HK-2 (cell line): ENCODE measurements at regions not wholly inside any gene's neighbourhood (a gene's known extent, or its start where the extent isn't known, plus 50 kb on each side); places are given as distances from the start of the nearest gene placed in this dataset.
"Not testable (repeated sequence)": the region's sequence is repeated elsewhere in the genome, so short reads cannot be mapped to it uniquely, and the experiment has no call there.

Experiments
- DNase-seq: peaks from one replicate; pipeline ENCODE4 v3.0.0-alpha.2; 2018; ENCODE audit not compliant: unreplicated experiment

DNA sequence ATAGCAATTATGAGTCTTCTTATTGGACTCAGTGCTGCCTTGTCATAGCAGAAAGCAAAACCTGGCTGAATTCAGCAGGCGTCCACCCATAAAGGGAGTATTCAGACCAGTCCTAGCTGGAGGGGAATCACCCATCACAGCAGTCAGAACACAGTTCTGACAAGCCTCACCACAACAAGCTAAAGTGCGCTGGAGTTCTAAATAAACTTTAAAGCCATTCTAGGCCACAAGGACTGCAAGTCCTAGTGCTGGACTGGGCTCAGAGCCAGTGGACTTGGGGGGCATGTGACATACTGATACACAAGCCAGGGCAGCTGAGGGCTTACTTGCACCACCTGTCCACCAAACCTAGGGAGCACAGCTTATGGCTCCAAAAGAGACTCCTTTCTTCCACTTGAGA is 115.3 kb upstream of the PCSK5 start:
- DNase-seq, result no peak

DNA sequence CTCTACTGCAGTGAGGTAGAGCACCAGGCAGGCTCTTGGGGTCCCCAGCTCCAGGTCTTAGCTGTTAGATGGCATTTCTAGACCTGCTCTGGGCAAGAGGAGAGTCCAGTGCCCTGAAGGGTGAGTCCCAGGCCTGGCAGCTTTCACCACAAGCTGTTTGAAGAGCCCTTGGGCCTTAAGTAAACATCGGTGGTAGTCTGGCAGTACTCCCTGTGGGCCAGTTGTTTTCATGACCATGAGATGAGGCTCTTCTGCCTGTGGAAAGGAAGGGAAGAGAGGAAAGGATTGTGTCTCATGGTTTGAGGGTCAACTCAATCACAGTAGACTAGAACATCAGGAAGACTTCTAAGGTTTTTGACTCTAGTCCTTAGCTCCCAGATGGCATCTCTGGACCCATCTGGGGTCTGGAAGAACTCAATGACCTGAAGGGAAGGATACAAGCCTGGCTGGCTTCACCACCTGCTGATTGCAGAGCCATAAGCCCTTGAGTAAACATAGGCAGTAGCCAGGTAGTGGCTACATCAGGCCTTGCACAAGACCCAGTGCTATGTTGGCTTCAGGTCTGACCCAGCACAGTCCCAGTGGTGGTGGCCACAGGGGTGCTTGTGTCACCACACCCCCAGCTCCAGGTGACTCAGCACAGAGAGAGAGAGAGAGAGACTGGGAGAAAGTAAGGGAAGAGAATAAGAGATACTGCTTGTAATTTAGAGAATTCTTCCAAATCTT is 114.3 kb upstream of the PCSK5 start:
- DNase-seq, result no peak

DNA sequence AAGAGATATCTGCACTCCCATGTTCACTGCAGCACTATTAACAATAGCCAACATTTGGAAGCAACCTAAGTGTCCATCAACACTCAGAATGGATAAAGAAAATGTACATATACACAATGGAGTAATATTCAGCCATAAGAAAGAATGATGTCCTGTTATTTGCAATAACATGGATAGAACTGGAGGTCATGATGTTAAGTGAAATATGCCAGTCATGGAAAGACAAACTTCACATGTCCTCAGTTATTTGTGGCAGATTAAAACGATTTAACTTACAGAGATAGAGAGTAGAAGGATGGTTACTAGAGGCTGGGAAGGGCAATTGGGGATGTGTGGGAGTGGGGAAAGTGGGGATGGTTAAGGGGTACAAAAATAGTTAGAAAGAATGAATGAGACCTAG is 110.3 kb upstream of the PCSK5 start:
- no peak for DNase-seq

DNA sequence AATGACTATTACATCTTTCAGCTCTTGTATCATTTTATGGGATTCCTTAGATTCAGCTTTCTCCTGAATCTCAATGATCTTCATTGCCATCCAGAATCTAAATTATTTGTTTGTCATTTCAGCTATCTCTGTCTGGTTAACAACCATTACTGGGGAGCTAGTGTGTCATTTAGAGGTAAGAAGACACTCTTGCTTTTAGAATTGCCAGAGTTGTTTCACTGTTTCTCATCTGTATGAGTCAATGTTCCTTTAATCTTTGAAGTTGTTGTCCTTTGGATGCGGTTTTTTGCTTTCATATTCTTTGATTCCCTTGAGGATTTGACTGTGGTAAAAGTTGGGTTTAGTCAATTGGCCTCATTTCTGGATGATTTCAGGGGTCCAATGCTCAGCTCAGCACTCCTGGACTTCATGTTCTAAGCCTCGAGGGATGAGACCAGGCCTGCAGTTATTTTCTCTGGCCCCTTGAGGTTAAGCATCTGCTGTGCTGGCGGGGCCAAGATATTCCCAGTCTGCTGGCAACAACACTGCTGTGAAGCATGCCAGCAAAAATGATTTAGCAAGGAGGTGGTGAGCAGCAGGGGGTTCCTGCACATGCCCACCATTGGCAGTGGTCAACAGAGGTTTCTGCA is 102.4 kb upstream of the PCSK5 start:
- no peak for DNase-seq

DNA sequence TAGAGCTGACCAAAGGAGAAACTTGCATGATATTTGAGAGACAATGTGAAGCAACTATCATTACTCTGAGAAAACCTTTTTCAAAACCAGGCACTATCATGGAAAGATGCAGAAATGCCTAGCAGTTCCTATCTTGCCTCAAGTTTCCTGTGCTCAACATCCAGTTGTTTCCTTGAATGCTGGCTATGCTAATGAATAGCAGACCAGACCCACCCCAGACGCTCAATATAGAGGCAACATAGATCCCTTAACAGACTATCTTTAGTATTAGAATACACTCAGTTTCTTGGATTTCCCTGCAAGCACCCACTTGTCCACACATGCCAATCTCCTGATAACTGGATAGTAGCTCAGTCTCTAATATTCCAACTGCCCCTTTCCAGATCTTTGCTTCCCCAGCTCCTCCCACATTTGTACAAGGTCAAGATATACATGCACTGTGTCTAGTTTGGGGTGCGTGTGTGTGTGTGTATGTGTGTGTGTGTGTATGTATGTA is 93.3 kb upstream of the PCSK5 start:
- DNase-seq, result no peak

DNA sequence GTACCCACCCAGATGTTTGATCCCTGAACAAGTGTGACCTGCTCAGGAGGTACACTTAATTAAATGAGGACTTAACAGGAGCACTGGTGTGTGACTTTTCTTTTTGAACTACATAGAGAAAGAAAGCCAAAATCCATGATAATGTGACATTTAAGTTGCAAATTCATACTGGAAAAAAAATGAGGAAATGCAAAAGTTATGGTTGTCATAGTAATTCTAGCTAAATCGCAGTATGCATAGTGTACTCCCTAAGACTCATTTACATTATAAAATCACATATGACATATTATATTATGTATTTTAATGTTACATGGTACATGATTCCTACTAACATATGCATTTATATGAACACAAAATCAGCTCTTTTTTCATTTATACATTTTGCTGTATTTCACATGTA is 92.0 kb upstream of the PCSK5 start:
- no peak for DNase-seq

DNA sequence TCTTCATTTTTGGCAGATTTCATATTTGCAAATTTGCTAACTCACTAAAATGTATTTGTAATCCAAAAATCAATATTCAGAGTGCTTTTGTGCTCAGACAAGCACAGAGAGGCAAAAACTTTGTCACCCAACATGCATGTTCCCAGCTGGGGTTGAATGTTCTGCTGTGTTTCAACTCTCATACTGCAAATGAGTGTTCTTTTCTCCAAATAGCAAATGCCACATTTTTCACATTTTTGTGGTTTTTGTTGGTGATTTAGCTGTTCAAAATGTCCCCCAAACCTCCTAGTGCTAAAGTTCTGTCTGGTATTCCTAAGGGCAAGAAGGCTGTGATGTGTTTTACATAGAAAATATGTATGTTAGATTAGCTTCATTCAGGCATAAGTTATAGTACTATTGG is 87.3 kb upstream of the PCSK5 start:
- DNase-seq, result no peak

DNA sequence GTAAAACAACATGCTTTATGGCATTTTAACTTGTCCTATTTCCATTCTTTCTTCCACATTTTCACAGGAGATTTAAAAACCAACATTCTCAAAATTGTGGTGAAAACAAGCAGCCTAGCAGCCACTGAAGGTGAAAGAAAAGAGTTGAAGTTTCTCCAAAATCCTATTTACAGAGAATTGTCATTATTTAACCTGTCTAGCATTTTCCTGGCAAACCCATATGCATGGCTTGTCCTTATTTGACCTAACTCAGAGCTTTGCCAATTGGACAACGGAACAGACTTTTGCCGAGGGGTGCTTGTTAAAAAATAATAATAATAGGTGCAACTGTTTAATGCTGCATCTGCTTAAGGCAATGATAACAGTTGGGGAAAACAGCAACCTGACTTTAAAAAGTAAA is 80.4 kb upstream of the PCSK5 start:
- no peak for DNase-seq

DNA sequence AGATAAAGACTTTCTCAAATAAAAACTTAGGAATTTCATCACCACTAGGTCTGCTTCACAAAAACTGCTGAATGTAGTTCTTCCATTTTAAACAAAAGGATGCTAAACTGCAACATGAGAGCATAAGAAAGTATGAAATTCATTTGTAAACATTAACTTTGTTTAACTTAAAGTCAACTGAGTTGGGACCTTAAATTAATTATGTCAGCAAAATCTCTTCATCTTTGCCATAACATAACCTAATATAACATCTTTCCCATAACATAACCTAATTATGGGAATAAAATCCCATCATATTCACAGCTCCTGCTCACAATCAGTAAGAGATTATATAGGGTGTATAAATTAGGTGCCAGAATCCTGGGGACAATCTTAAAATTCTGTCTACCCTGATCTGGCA is 78.8 kb upstream of the PCSK5 start:
- DNase-seq, result no peak

DNA sequence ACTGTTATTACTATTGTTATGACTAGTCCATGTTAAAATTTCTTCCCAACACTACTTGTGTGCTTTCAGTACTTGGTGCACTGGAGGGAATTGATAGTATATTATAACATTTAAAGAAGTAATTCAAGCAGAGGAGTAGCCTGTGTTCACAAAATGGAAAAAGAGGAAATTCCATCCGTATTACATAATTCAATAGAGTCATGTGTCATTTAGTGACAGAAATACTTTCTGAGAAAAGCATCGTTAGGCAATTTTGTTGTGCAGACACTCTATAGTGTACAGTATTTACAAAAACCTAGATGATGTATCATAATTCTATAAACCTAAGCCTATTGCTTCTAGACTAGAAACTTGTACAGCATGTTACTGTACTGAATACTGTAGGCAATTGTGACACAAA is 78.3 kb upstream of the PCSK5 start:
- DNase-seq, result no peak

DNA sequence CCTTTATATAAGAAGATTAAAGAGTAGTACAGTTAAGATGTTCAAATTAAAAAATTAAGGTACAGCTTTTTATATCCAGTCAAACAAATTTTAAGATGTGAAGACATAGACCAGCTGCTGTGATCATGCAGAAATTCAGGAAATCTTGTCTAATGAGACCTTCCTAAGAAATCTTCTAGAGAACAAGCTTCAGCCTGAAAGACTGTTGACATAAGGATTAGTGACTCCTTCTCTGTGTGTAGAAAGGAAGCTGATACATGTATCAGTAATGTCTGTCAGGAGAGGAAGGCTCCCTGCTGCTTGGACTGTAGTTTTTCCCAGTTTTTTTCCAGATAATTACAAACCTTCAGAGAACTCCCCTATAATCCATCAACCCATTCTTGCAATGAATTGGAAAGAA is 75.8 kb upstream of the PCSK5 start:
- no peak for DNase-seq

DNA sequence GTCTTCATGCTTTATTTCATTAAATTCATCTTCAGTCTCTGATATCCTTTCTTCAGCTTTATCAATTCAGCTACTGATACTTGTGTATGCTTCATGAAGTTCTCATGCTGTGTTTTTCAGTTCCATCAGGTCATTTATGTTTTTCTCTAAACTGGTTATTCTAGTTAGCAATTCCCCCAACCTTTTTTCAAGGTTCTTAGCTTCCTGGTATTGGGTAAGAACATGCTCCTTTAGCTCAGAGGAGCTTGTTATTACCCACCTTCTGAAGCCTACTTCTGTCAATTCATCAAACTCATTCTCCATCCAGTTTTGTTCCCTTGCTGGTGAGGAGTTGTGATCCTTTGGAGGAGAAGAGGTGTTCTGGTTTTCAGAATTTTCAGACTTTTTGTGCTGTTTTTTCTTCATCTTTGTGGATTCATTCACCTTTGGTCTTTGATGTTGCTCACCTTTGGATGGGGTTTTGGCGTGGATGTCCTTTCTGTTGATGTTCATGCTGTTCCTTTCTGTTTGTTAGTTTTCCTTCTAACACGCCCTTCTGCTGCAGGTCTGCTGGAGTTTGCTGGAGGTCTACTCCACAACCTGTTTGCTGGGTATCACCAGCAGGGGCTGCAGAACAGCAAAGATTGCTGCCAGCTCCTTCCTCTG is 69.9 kb upstream of the PCSK5 start:
- not testable (repeated sequence) for DNase-seq

DNA sequence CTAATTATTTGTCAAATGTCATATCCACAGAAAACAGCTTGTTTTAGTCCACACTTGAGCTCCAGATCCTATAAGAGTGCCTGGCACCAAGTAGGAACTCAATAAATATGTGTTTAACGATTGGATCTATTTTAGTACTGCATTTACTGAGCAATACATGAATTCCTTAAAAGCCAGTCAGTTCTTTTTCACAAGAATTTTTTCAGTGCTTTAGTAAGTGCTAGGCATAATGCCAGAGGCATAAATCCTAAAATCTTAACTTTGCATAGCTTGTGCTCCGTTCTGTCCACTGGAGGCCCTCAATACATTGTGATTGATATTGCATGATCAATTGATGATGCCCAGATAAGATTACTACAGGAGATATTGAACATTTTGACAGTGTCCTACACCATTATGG is 67.3 kb upstream of the PCSK5 start:
- no peak for DNase-seq

DNA sequence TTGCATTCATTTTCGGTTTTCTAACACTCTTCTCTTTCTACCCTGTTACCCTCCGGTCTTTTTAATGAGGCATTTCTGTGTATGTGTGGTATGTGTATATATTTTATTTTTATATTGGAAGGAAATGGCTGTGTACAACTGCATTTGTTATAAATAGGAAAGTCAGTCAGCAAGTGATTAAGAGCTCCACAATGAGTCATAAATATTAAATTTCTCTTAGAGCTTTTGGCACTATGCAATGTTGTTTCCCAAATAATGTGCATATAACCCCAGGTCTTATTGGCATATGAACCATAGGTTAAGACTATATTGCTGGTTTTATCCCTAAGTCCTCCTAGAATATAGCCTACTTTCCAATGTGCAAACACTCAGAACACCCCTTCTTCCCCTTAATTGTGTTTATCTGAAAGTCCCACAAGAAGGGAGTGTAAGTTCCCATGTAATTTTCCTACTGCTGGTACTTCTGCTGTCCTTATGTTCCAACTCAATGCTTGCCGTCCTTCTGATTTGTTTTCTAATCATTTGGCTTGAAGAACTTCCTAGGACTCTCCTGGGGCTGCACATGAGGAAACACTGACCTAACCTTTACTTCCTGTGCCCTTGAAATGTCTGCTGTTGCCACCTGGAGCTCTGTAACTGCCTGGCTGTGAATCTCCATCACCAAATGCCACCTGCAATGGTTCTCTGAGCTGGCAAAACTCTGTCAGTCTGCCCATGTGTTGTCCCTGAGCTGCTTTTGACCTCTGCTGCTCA is 65.5 kb upstream of the PCSK5 start:
- DNase-seq, result no peak

DNA sequence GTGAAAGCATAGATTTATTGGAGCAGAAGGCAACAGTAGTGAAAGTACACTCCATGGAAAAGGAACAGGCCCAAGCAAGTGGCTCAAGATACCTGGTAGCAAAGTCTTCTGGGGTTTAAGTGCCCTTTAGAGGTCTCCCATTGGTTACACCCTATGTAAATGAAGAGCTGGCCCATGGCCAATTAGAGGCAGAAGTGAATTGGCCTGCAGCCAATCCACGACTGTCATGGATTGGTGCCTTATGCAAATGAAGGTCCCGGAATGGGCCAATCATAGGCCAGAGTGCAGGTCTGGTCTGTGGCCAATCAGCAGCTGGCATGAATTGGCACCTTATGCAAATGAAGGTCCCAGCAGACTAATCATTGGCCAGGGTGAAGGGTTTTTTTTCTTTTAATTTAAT is 64.2 kb upstream of the PCSK5 start:
- DNase-seq, result no peak

DNA sequence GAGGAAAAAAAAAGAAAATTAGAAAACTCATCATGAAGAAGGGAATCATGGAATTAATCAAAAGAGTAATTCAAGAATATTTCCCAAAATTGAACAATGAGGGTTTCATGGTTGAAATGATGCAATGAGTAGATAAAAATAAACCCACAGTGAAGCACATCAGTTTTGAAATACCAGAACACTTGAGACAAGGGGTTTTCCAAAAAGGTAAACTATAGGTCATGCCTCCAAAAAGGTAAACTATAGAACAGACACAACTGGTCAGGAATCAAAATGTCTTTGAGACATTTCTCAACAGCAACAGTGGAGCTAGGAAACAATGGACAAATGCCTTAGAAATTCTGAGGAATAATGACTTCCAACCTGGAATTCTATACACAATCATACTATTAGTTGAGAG is 60.2 kb upstream of the PCSK5 start:
- DNase-seq, result no peak

DNA sequence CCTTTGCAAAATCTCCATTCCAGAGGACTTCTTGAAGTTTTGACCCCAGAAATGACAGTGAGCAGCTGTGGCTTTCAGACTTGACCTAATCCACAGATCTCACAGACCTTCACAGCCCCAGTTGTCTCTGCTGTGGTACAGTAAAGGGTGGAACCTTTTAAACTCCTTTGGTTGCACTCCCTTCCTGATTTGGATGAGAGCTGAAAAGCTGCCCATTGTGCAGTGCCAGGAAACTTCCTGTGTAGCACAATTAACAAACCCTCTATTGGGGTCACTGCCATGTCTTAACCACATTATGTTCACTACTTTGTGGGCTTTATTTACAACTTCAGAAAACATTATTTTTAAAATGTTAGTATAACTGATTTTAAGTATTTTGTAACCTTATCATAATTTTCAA is 56.7 kb upstream of the PCSK5 start:
- no peak for DNase-seq

DNA sequence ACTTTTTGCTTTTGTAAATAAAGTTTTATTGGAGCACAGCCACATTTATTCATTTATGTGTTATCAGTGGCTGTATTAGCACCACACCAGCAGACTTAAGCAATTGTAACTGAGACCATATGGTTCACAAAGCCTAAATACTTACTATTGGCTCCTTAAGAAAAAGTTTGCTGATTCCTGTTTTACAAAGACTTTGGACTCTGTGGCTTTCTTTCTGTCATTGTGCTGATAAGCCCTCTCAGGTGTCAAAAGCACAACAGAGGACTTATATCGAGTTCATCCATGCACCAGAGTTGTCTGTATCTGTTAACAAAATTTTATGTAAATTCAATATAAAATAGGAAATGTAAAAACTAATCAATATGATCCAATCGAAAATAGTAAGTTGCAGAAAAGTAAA is 55.6 kb upstream of the PCSK5 start:
- no peak for DNase-seq
